Gastroesophageal sphincter (tissue), 3 donors: ENCODE measurements at regions not wholly inside any gene's neighbourhood (a gene's known extent, or its start where the extent isn't known, plus 50 kb on each side); places are given as distances from the start of the nearest gene placed in this dataset.

Experiments used
- CTCF ChIP-seq, 4 experiments: fragments of 200-600 bp in 2 of 4; fragments of 450-650 bp in 2 of 4; sonication (generic) in 1 of 4; IDR thresholded peaks; one replicate each; pipeline ENCODE4 v1.5.1; 2017 to 2019; ENCODE audit warnings: antibody characterized with exemption in 4 of 4, mild to moderate bottlenecking in 2 of 4, moderate library complexity in 2 of 4
- EP300 ChIP-seq: sonication (generic); formaldehyde crosslinking; IDR thresholded peaks from one replicate; pipeline ENCODE4 v1.6.1; 2017; ENCODE audit warnings: antibody characterized with exemption, mild to moderate bottlenecking
- POLR2A ChIP-seq, 2 donors: fragments of 450-650 bp; IDR thresholded peaks; one replicate each; pipeline ENCODE4 v1.6.1; 2017; ENCODE audit warnings: antibody characterized with exemption in 2 of 2, mild to moderate bottlenecking in 2 of 2, moderate library complexity in 1 of 2
- POLR2AphosphoS5 ChIP-seq: sonication (generic); formaldehyde crosslinking; IDR thresholded peaks from one replicate; pipeline ENCODE4 v1.6.1; 2017; ENCODE audit warnings: antibody characterized with exemption

GRCh38 chr13:73616861-73617260 is 517.3 kb downstream of the KLF12 start:
- no peak for TF ChIP-seq POLR2A (IDR thresholded peaks at IDR 0.05)
- TF ChIP-seq CTCF (IDR thresholded peaks at IDR 0.05): no peak
- TF ChIP-seq POLR2AphosphoS5: no peak
- no peak for TF ChIP-seq EP300
